IMR-90 (cell line): ENCODE measurements at regions not wholly inside any gene's neighbourhood (a gene's known extent, or its start where the extent isn't known, plus 50 kb on each side); places are given as distances from the start of the nearest gene placed in this dataset.

Source experiments
- ATAC-seq: fragments of 200-7000 bp; cut with Tn5 transposase; 2 replicates; pipeline ENCODE4 v1.9.1; 2020; ENCODE audit warnings: low read depth, mild to moderate bottlenecking, moderate library complexity
- BruUV-seq: library from RNA; stranded (reverse); fragments of 400-500 nt; replicated peaks from 2 replicates; lab custom pipeline; 2021; lab: Mats Ljungman, UMichigan
- CTCF ChIA-PET: fragments of 300-600 bp; formaldehyde crosslinking; extraction: SDS; loops from one replicate; lab custom pipeline; 2021; ENCODE audit warnings: antibody characterized with exemption; lab: Yijun Ruan, JAX
- POLR2A ChIA-PET: fragments of 300-600 bp; sonication (Branson Sonifier 250); formaldehyde crosslinking; loops from one replicate; lab custom pipeline; 2022; ENCODE audit warnings: antibody characterized with exemption; ENCODE audit not compliant: unreplicated experiment; lab: Charles Lee
- DNase-seq: peaks from one replicate; pipeline ENCODE4 v3.0.0; 2013
- H2AFZ ChIP-seq: replicated peaks from 2 replicates; pipeline ENCODE3; 2013; ENCODE audit warnings: low read length, mild to moderate bottlenecking; ENCODE audit not compliant: poor library complexity
- H2AK5ac ChIP-seq: 2 replicates; pipeline ENCODE4 v1.6.1; 2013; ENCODE audit warnings: low read depth, low read length, inconsistent platforms
- H2AK9ac ChIP-seq: replicated peaks from 2 replicates; pipeline ENCODE3; 2013; ENCODE audit warnings: mild to moderate bottlenecking, low read depth, low read length, moderate library complexity; ENCODE audit not compliant: poor library complexity
- H2BK120ac ChIP-seq: 2 replicates; pipeline ENCODE4 v1.6.1; 2013; ENCODE audit warnings: low read depth, low read length, inconsistent platforms
- H2BK15ac ChIP-seq: 3 replicates; pipeline ENCODE4 v1.6.1; 2013; ENCODE audit warnings: low read depth, low read length, inconsistent platforms
- H2BK20ac ChIP-seq: 2 replicates; pipeline ENCODE4 v1.6.1; 2013; ENCODE audit warnings: low read depth, mild to moderate bottlenecking, inconsistent platforms, low read length, moderate library complexity
- H2BK5ac ChIP-seq: 2 replicates; pipeline ENCODE4 v1.6.1; 2013; ENCODE audit warnings: mild to moderate bottlenecking, low read depth, low read length, inconsistent platforms; ENCODE audit not compliant: poor library complexity, severe bottlenecking
- H3K14ac ChIP-seq: replicated peaks from 2 replicates; pipeline ENCODE4 v1.6.1; 2013; ENCODE audit warnings: low read depth, low read length, inconsistent platforms
- H3K18ac ChIP-seq: 2 replicates; pipeline ENCODE4 v1.6.1; 2013; ENCODE audit warnings: low read depth, low read length, control low read depth
- H3K23ac ChIP-seq: 2 replicates; pipeline ENCODE4 v1.6.1; 2013; ENCODE audit warnings: low read depth, low read length, inconsistent platforms
- H3K27ac ChIP-seq: 2 replicates; pipeline ENCODE4 v1.5.1; 2013; ENCODE audit warnings: mild to moderate bottlenecking, control low read depth, low read length; ENCODE audit not compliant: insufficient read depth
- H3K27me3 ChIP-seq: 2 replicates; pipeline ENCODE4 v1.6.1; 2013; ENCODE audit warnings: low read length; ENCODE audit not compliant: control insufficient read depth, insufficient read depth
- H3K36me3 ChIP-seq: 2 replicates; pipeline ENCODE4 v1.6.1; 2013; ENCODE audit warnings: low read length, mixed read lengths; ENCODE audit not compliant: control insufficient read depth, insufficient read depth
- H3K4ac ChIP-seq: 2 replicates; pipeline ENCODE4 v1.6.1; 2013; ENCODE audit warnings: low read depth, low read length, inconsistent platforms
- H3K4me1 ChIP-seq: 2 replicates; pipeline ENCODE4 v1.6.1; 2013; ENCODE audit warnings: low read length, mixed read lengths; ENCODE audit not compliant: control insufficient read depth, insufficient read depth
- H3K4me2 ChIP-seq: 2 replicates; pipeline ENCODE4 v1.6.1; 2013; ENCODE audit warnings: low read depth, mild to moderate bottlenecking, control low read depth, low read length, moderate library complexity
- H3K4me3 ChIP-seq: 2 replicates; pipeline ENCODE4 v1.5.1; 2013; ENCODE audit warnings: low read depth, mild to moderate bottlenecking, control low read depth, low read length, moderate library complexity; ENCODE audit not compliant: insufficient read depth
- H3K56ac ChIP-seq: 2 replicates; pipeline ENCODE4 v1.6.1; 2013; ENCODE audit warnings: low read length, inconsistent platforms; ENCODE audit not compliant: insufficient read depth; ENCODE audit errors: extremely low read depth
- H3K79me1 ChIP-seq, 2 experiments: 2 replicates each; pipeline ENCODE4 v1.6.1; 2013; ENCODE audit warnings: low read length in 2 of 2, inconsistent platforms in 1 of 2, low read depth in 1 of 2
- H3K9ac ChIP-seq: 2 replicates; pipeline ENCODE4 v1.6.1; 2013; ENCODE audit warnings: low read depth, low read length, control low read depth
- H3K9me1 ChIP-seq: 2 replicates; pipeline ENCODE4 v1.6.1; 2013; ENCODE audit warnings: low read length, inconsistent platforms; ENCODE audit not compliant: insufficient read depth
- H3K9me3 ChIP-seq: 2 replicates; pipeline ENCODE4 v1.6.1; 2013; ENCODE audit warnings: low read length; ENCODE audit not compliant: control insufficient read depth, insufficient read depth
- H4K20me1 ChIP-seq: 2 replicates; pipeline ENCODE4 v1.6.1; 2013; ENCODE audit warnings: low read length, inconsistent platforms; ENCODE audit not compliant: insufficient read depth
- H4K5ac ChIP-seq: 2 replicates; pipeline ENCODE4 v1.6.1; 2013; ENCODE audit warnings: mild to moderate bottlenecking, low read depth, low read length, control low read depth
- H4K8ac ChIP-seq, 2 experiments: 2 replicates each; pipeline ENCODE4 v1.6.1; 2013; ENCODE audit warnings: low read depth in 2 of 2, low read length in 2 of 2, control low read depth in 1 of 2, inconsistent platforms in 1 of 2
- H4K91ac ChIP-seq: 2 replicates; pipeline ENCODE4 v1.6.1; 2013; ENCODE audit warnings: low read depth, low read length, inconsistent platforms; ENCODE audit not compliant: insufficient read depth
- CEBPB ChIP-seq: IDR thresholded peaks from 2 replicates; pipeline ENCODE4 v1.6.1; 2012; ENCODE audit warnings: low read depth, low read length, improper control_type of control experiment
- CTCF ChIP-seq: conservative IDR thresholded peaks from 2 replicates; pipeline ENCODE4 v1.5.1; 2012; ENCODE audit warnings: mild to moderate bottlenecking, low read depth, low read length, improper control_type of control experiment
- MAFK ChIP-seq: IDR thresholded peaks from 2 replicates; pipeline ENCODE4 v1.6.1; 2012; ENCODE audit warnings: low read depth, low read length, improper control_type of control experiment
- MXI1 ChIP-seq: IDR thresholded peaks from 2 replicates; pipeline ENCODE4 v1.6.1; 2012; ENCODE audit warnings: low read depth, mild to moderate bottlenecking, low read length, moderate library complexity, borderline replicate concordance
- NFE2L2 ChIP-seq: fragments of 150-350 bp; IDR thresholded peaks from 2 replicates; pipeline ENCODE4 v1.6.1; 2016; ENCODE audit warnings: low read depth, mild to moderate bottlenecking, low read length
- POLR2A ChIP-seq: IDR thresholded peaks from 2 replicates; pipeline ENCODE4 v1.6.1; 2012; ENCODE audit warnings: mild to moderate bottlenecking, low read depth, low read length
- RCOR1 ChIP-seq: IDR thresholded peaks from 2 replicates; pipeline ENCODE4 v1.6.1; 2012; ENCODE audit warnings: mild to moderate bottlenecking, low read length, improper control_type of control experiment; ENCODE audit not compliant: insufficient replicate concordance
- SMC3 ChIP-seq: fragments of 150-350 bp; IDR thresholded peaks from 2 replicates; pipeline ENCODE4 v1.6.1; 2016; ENCODE audit warnings: low read depth, mild to moderate bottlenecking, antibody characterized with exemption, low read length, moderate library complexity
- WGBS, 2 experiments: methylation state at CpG; one replicate each; pipeline versions ENCODE4 v1.1.5 to v1.1.7; 2013; ENCODE audit warnings: missing lambda C conversion rate in 2 of 2; ENCODE audit not compliant: insufficient read length in 1 of 2; ENCODE audit errors: extremely low coverage in 2 of 2; 5-methylcytosine and 5-hydroxymethylcytosine counted together
- dilution Hi-C: fragments of 300-500 bp; cut with HindIII; formaldehyde crosslinking; loops from one replicate; pipeline ENCODE4 v1.14.3; 2018; ENCODE audit warnings: low sequenced_read_pairs; ENCODE audit not compliant: unreplicated experiment
- in situ Hi-C: fragments of 300-500 bp; cut with MboI; formaldehyde crosslinking; loops from 3 replicates; pipeline ENCODE4 v1.14.3; 2019; ENCODE audit warnings: low sequenced_read_pairs, inconsistent platforms, mixed read lengths
- intact Hi-C: fragments of 100-400 bp; cut with micrococcal nuclease; formaldehyde crosslinking; loops from 2 replicates; pipeline ENCODE4 v1.10.0; 2022

GRCh38 chr6:159117046-159117445 lies 52.2 kb upstream of the FNDC1 start:
- no peaks in the 10 kb centered on the region for H3K36me3 ChIP-seq
- no peak overlapping the region for H2BK20ac ChIP-seq
- no peak overlapping the region for H2BK120ac ChIP-seq
- 0% methylated on average over 1 of the region's 3 CpGs; no CpG with 5 or more reads in 1 of the 2 experiments for WGBS, 2 experiments
- no peaks in the 10 kb centered on the region for H3K9me3 ChIP-seq
- DNase-seq (peak; percentile 28), ATAC-seq (peak; percentile 37)
- no peak overlapping the region for H4K91ac ChIP-seq
- H2BK5ac ChIP-seq, result no peak overlapping the region
- no peak for TF ChIP-seq NFE2L2
- TF ChIP-seq MXI1, result no peak
- no peak for TF ChIP-seq POLR2A
- no peak for TF ChIP-seq SMC3
- 0 out of 2 replicates have a peak, but pooled peaks have one; percentile 14 for TF ChIP-seq CEBPB
- no peak for TF ChIP-seq CTCF
- no peak for TF ChIP-seq MAFK
- no peak for TF ChIP-seq RCOR1
- no peak overlapping the region for H2AK5ac ChIP-seq
- dilution Hi-C loops, result no loop called here
- H3K9me1 ChIP-seq, result no peaks in the 10 kb centered on the region
- H3K56ac ChIP-seq, result no peak overlapping the region
- no peak overlapping the region for H4K8ac ChIP-seq
- H4K5ac ChIP-seq, result no peak overlapping the region
- H3K27ac ChIP-seq, result no peak overlapping the region
- no peak overlapping the region for H3K4me3 ChIP-seq
- H3K79me1 ChIP-seq, result no peaks in the 10 kb centered on the region
- no peak overlapping the region for H3K14ac ChIP-seq
- BruUV-seq, result no TSS peak
- no peaks in the 10 kb centered on the region for H4K20me1 ChIP-seq
- in situ Hi-C loops, result loop anchor here (25.0 kb wide), 1 partner anchor 905 kb away; no protein-coding TSS in a partner anchor
- H3K27me3 ChIP-seq, result peaks cover 14% of the 10 kb centered on the region
- no peak overlapping the region for H3K23ac ChIP-seq
- intact Hi-C loops, result no loop called here
- H3K4ac ChIP-seq, result no peak overlapping the region
- no peak overlapping the region for H3K4me2 ChIP-seq
- CTCF ChIA-PET, result no interaction called here
- no peak overlapping the region for H2AFZ ChIP-seq
- no peak overlapping the region for H2BK15ac ChIP-seq
- POLR2A ChIA-PET, result no interaction called here
- H2AK9ac ChIP-seq, result no peak overlapping the region
- H3K9ac ChIP-seq, result no peak overlapping the region
- no peak overlapping the region for H3K18ac ChIP-seq
- no peaks in the 10 kb centered on the region for H3K4me1 ChIP-seq
